HL-60 (cell line): ENCODE measurements at regions not wholly inside any gene's neighbourhood (a gene's known extent, or its start where the extent isn't known, plus 50 kb on each side); places are given as distances from the start of the nearest gene placed in this dataset.

ENCODE experiments used
- DNase-seq, 2 experiments: peaks; one replicate each; pipeline ENCODE4 v3.0.0-alpha.2; 2010 to 2020; ENCODE audit warnings: low read depth in 1 of 2, low spot score in 1 of 2
- H3K27ac ChIP-seq: fragments of 250-450 bp; sonication (Bioruptor Pico); replicated peaks from 2 replicates; pipeline ENCODE4 v1.5.1; 2020; ENCODE audit warnings: mild to moderate bottlenecking, moderate library complexity
- H3K27me3 ChIP-seq: fragments of 250-450 bp; sonication (Bioruptor Pico); 2 replicates; pipeline ENCODE4 v1.5.1; 2021; ENCODE audit warnings: mild to moderate bottlenecking, moderate library complexity; ENCODE audit not compliant: insufficient read depth, poor library complexity, severe bottlenecking
- H3K4me3 ChIP-seq: replicated peaks from 2 replicates; pipeline ENCODE4 v1.5.1; 2011; ENCODE audit warnings: mild to moderate bottlenecking, control low read depth, low read length; ENCODE audit not compliant: insufficient read depth
- CTCF ChIP-seq: IDR thresholded peaks from one replicate; pipeline ENCODE4 v1.5.1; 2011; ENCODE audit warnings: low read length, control low read depth, inconsistent platforms; ENCODE audit not compliant: insufficient read depth
- GABPA ChIP-seq: IDR thresholded peaks from 2 replicates; pipeline ENCODE4 v1.6.1; 2012; ENCODE audit warnings: low read depth
- POLR2AphosphoS5 ChIP-seq: IDR thresholded peaks from 2 replicates; pipeline ENCODE4 v1.6.1; 2012; ENCODE audit warnings: low read depth
- REST ChIP-seq: IDR thresholded peaks from 2 replicates; pipeline ENCODE4 v1.6.1; 2012; ENCODE audit warnings: low read depth; ENCODE audit not compliant: insufficient replicate concordance
- SPI1 ChIP-seq: IDR thresholded peaks from 2 replicates; pipeline ENCODE4 v1.6.1; 2012; ENCODE audit warnings: low read depth, mild to moderate bottlenecking, borderline replicate concordance

- no peak for TF ChIP-seq REST
- TF ChIP-seq GABPA: no peak
- no peak for TF ChIP-seq CTCF
- no peak for TF ChIP-seq POLR2AphosphoS5
- no peak for TF ChIP-seq SPI1
- no peak overlapping the region for H3K27ac ChIP-seq
- H3K27me3 ChIP-seq: no peaks in the 10 kb centered on the region
- no peak for DNase-seq
- no peak overlapping the region for H3K4me3 ChIP-seq
Observed at GRCh38 chr10:106500041-106500924, 664.2 kb downstream of the SORCS1 start.

- H3K27ac ChIP-seq: no peak overlapping the region
- no peak for DNase-seq
- no peak for TF ChIP-seq SPI1
- no peak for TF ChIP-seq POLR2AphosphoS5
- TF ChIP-seq GABPA: no peak
- TF ChIP-seq REST: no peak
Observed at GRCh38 chr10:106499448-106499847, 665.1 kb downstream of the SORCS1 start.

GRCh38 chr10:106498675-106499074 is 665.8 kb downstream of the SORCS1 start:
- no peak for TF ChIP-seq CTCF
- no peak for TF ChIP-seq GABPA
- no peak for TF ChIP-seq POLR2AphosphoS5
- TF ChIP-seq SPI1: no peak
- no peak for TF ChIP-seq REST
- no peaks in the 10 kb centered on the region for H3K27me3 ChIP-seq
- H3K4me3 ChIP-seq: no peak overlapping the region
- DNase-seq: no peak
- H3K27ac ChIP-seq: no peak overlapping the region

More at GRCh38 chr10:106499448-106499847, 665.1 kb downstream of the SORCS1 start:
- Histone ChIP-seq H3K27me3 (no peaks in the 10 kb centered on the region), H3K4me3 (no peak overlapping the region)
